NCI-H187 (cell line): ENCODE measurements at regions not wholly inside any gene's neighbourhood (a gene's known extent, or its start where the extent isn't known, plus 50 kb on each side); places are given as distances from the start of the nearest gene placed in this dataset.

Experiments
- DNase-seq, 2 experiments: peaks; one replicate each; lab custom pipeline; 2025; lab: John Stamatoyannopoulos, UW

GRCh38 chr19:31658993-31659896, 310.0 kb upstream of the TSHZ3 start:
- no peak for DNase-seq

- no peak for DNase-seq
Observed at GRCh38 chr19:31659897-31660210, 310.6 kb upstream of the TSHZ3 start.

GRCh38 chr19:31664096-31664495, 314.9 kb upstream of the TSHZ3 start:
- DNase-seq: no peak

GRCh38 chr19:31664997-31665396, 315.8 kb upstream of the TSHZ3 start:
- no peak for DNase-seq

GRCh38 chr19:31666126-31666525, 316.9 kb upstream of the TSHZ3 start:
- no peak for DNase-seq

- DNase-seq: no peak
Observed at GRCh38 chr19:31667106-31667505, 317.9 kb upstream of the TSHZ3 start.

GRCh38 chr19:31668921-31669320, 319.7 kb upstream of the TSHZ3 start:
- no peak for DNase-seq

- no peak for DNase-seq
Observed at GRCh38 chr19:31670931-31671330, 321.7 kb upstream of the TSHZ3 start.

GRCh38 chr19:31671411-31672035, 322.3 kb upstream of the TSHZ3 start:
- no peak for DNase-seq

- DNase-seq: no peak
Observed at GRCh38 chr19:31674503-31675192, 325.4 kb upstream of the TSHZ3 start.

GRCh38 chr19:31675193-31675913, 326.1 kb upstream of the TSHZ3 start:
- no peak for DNase-seq

GRCh38 chr19:31676271-31677004, 327.2 kb upstream of the TSHZ3 start:
- no peak for DNase-seq

GRCh38 chr19:31678421-31678820, 329.2 kb upstream of the TSHZ3 start:
- DNase-seq: no peak

GRCh38 chr19:31681121-31681520, 331.9 kb upstream of the TSHZ3 start:
- no peak for DNase-seq

- DNase-seq: no peak
Observed at GRCh38 chr19:31693131-31693932, 344.1 kb upstream of the TSHZ3 start.

GRCh38 chr19:31693933-31694269, 344.7 kb upstream of the TSHZ3 start:
- DNase-seq: no peak

GRCh38 chr19:31694761-31695160, 345.5 kb upstream of the TSHZ3 start:
- DNase-seq: no peak

GRCh38 chr19:31699421-31699820, 350.2 kb upstream of the TSHZ3 start:
- no peak for DNase-seq

GRCh38 chr19:31701146-31701545, 351.9 kb upstream of the TSHZ3 start:
- no peak for DNase-seq

- DNase-seq: no peak
Observed at GRCh38 chr19:31705656-31706055, 356.4 kb upstream of the TSHZ3 start.

- no peak for DNase-seq
Observed at GRCh38 chr19:31706131-31706530, 356.9 kb upstream of the TSHZ3 start.
